Muscle of arm (tissue), 1 donor: ENCODE measurements at regions not wholly inside any gene's neighbourhood (a gene's known extent, or its start where the extent isn't known, plus 50 kb on each side); places are given as distances from the start of the nearest gene placed in this dataset.
"Not testable (repeated sequence)": the region's sequence is repeated elsewhere in the genome, so short reads cannot be mapped to it uniquely, and the experiment has no call there.

Experiments used
- DNase-seq: peaks from one replicate; pipeline ENCODE4 v3.0.0-alpha.2; 2013

DNA sequence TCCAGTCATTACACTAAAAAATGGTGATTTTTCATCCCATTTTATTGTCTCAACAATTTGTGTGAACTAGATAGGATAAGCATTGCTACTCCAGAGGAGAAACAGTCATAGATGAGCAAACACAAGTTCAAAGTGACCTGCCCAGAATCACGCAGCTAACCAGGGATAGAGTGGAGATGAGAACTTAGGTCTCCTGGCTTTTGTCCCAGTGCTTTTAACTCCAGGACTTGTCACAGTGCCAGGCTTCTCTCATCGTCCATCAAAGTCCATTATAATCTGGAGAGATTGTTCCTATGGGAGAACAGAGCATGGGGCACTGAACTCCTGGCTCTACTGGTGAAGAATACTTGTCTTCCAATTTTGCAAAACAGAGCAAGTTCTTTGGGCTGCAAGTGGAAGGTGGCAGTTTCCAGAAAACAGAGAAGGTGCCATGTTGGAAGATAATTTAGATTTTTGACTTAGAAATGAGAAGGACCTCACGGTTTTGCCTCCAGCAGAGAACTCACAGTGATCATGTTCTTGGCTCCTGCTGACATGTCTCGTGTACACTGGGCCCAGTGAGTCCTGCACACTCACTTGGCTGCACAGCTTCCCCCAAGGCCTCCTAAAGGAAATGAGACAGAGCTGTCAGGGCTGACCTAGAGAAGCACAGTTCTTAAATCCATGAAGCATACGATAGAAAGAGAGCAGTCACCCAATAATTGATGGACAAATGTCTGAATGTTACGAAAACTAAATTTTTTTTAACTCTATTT lies 322.9 kb upstream of the NRP1 start:
- no peak for DNase-seq

DNA sequence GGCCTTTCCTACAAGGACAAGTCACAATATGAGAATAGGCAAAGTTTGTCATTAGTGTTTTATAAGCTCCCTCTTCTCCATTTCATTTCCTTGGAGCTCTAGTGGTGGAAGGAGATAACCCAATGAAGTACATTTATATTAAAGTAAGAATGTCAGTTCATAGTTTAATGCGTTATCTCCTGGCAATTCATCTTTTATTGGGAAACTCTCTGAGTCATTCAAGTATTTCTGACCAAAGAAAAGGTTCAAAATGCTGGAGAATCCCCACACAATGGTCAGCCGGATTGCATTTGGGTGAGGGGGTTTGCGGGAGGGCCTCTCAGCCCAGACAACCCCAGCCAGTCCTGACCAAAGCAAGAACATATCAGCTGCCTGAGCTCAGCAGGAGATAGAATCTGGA lies 321.5 kb upstream of the NRP1 start:
- DNase-seq = no peak

DNA sequence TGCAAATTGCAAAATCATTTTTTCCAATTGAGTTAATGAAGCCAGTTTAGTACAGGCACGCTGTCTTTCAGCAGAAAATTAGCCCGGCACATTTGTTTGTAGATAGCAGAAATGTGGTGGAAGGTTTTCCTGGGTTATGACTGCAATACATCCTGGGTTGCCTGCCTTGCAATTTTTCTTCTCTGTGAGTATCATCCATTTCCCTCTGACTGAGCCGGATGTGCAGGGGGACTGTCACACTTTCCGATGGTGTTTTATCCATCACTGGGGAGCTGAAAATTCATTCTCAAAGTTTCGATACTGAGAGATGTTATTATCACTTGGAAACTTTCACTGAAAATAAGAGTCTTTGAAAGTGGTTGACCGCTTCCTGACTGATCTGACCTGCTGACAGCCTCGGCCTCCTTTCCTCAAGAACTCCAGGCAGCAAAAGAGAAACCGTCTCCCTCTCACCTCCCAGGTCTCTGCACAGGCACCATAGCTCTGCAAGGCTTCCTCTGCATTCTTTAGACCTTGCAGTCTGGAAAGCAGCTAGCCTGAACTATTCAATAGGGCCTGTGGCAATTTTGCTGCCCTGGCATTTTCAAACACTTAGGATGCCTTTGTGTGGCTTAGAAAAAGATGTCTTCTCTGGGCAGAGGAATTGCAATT lies 320.8 kb upstream of the NRP1 start:
- no peak for DNase-seq

DNA sequence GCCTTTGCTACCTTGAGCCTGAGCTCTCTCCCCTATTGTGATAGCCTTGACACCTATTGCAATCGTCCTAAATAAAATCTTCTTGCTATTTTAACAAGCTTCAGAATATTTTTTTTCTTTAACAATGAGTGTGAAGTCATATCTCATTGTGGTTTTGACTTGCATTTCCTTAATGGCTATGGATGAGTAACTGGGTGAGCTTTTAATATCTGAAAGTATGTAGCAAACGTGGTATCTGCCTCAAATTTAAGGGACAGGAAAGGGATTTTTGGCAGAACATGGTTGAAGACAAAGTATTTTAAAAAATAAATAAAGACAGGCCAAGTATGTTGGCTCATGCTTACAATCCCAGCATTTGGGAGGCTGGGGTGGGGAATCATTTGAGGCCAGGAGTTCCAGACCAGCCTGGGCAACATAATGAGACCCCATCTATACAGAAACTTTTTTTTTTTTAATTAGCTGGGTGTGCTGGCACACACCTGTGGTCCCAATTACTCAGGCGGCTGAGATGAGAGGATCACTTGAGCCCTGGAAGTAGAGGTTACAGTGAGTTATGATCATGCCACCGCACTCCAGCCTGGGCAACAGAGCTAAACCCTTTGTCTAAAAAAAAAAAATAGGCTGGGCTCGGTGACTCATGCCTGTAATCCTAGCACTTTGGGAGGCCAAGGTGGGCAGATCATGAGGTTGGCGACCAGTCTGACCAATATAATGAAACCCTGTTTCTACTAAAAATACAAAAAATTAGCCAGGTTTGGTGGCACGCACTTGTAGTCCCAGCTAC lies 319.3 kb upstream of the NRP1 start:
- DNase-seq = no peak

DNA sequence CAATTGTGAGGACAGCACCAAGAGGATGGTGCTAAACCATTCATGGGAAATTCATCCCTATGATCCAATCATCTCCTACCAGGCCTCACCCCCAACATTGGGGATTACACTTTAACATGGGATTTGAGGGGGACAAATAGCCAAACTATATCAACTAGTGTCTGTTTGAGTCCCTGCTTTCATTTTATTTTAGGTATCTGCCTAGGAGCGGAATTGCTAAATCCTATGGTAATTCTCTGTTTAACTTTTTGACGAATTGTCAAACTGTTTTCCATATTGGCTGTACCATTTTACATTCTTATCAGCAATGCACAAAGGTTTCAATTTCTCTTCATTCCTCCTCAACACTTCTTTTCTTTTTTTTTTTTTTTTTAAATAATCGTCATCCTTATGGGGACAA lies 318.4 kb upstream of the NRP1 start:
- no peak for DNase-seq

DNA sequence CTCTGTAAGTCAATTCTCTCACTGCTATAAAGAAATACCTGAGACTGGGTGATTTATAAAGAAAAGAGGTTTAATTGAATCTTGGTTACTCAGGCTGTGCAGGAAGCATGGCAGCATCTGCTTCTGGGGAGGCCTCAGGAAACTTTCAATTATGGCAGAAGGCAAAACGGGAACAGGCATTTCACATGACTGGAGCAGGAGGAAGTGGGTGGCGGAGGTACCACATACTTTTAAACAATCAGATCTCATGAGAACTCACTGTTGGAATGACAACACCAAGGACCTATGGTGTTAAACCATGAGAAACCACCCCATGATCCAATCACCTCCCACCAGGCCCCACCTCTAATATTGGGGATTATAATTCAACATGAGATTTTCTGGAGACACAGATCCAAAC lies 315.7 kb upstream of the NRP1 start:
- not testable (repeated sequence) for DNase-seq

DNA sequence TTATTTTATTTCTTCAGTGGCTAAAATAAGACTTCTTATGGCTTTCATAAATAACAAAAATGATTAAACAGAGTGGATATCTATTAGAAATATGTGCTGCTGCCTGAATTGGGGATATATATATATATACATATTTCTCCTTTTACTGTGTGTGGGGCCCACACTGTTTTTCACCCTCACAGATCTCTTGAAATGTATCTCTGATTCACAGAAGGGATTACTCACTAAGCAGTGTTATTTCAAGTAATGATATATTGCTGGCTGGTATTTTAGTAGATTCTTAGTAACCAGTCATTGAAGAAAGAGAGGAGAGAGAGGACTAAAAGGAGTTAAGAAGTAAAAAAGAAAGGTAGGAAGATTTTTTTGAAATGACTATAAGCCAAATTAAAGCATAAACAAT lies 308.6 kb upstream of the NRP1 start:
- DNase-seq = no peak

DNA sequence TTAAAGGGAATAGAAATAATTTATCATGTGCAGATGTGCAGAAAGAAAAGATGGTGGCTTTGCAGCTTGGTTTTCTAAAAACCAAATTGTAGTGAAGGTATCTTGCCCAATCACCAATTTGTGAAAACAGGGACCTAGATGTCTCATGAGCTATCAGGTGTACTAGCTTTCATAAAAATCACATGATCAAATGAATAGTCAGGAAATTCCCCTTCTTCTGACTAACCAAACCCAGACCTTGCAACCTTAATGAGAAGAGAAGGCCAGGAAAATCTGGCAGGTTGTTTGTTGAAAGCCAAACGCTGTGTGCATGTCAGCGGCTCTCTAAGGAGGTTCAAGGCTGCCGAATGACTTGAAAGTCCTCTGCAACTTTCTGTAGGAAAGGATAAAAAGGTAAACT lies 304.4 kb upstream of the NRP1 start:
- no peak for DNase-seq

DNA sequence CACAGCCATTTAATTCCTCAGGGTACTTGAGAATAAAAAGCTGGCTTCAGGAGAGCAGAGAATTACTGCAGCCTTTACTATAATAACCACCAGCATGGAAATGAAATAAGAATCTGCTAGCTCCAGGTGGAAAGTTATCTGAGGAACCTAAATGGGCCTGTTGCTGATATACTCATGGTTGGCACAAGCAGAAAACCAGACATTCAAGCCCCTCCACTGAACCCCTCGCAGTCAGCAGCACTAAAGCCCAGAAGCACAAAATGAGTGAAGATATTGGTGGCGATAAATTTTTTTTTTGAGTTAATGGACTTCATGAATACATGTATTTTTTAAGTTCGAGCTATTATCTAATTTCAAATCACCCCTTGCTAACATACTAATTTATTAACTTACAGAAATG lies 303.9 kb upstream of the NRP1 start:
- no peak for DNase-seq

DNA sequence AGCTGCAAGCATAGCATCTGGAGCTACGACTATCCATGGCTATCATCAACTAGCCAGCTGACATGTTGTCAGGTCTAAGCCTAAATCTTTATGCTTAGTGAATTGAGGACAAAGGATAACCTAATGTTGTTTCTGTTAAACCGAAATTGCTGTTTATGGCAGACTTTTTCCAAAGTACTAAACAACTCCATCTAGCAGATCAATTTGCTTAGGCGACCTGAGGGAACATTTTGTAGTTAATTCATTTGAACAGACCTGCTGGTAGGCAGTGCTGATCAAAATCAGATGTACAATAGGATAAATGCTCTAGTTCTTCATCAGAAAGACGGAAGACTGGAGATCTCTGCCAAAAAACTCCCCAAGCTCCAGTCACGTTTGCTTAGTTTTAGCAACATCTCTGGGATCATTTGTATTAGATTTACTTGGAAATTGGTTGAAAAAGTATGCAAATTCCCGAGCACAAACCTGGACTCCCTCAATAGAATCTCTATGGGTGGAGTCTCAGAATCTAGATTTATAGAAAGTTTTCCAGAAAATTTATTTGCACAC lies 301.6 kb upstream of the NRP1 start:
- DNase-seq = no peak

DNA sequence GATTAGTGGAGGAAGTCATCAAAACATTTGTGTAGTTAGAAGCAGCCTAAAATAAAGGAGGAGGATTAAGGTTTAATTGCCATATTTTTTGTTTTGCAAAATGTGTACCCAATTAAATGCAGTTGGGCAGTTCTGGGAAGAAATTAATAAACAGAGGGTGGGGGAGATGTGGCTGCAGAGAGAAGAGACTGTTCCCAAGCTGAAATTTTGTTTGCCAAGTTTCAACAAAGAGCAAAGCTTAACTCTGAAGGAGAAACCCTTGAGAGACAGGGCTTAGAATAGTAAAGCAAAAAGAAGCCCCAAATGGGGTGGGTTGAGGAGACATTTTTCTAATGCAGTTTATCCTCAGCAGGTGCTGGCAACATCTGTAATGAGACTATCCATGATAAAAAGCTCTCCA lies 298.0 kb upstream of the NRP1 start:
- DNase-seq = no peak

DNA sequence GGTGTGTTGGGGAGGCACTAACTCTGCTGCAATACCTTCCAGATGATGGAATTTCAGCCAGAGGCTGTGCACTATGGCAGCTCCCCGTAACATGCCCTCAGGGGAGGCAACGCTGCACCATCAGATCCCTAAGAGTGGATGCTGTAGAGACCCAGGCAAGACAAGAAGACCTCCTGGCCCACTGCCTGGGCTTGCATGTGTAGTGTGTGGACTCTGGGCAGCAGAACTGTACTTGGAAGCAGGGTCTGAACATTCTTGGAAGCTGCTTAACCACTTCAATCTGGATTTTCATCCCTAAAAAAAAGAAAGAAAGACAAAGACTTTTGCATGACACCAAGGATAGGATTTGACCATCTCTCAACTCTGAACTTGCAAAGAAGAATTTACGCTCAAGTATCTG lies 297.5 kb upstream of the NRP1 start:
- peak; percentile 66 for DNase-seq

DNA sequence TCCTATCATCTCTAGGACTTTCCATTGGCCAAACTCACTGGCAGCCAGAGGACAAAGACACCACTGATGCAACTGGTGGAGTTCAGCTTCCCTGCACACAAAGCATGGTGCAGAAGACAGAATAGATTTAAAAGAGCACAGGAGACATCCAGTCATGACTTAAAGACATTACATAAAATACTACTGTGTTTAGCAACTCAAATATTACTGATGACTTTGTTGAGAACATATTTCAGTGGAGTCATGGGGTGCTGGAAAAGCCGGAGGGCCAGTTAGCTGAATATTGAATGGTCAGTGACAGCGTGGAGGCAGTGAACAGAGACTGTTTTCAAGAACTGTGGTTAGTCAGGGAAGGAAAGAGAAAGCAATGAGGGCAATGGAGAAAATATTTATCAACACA lies 296.3 kb upstream of the NRP1 start:
- no peak for DNase-seq

DNA sequence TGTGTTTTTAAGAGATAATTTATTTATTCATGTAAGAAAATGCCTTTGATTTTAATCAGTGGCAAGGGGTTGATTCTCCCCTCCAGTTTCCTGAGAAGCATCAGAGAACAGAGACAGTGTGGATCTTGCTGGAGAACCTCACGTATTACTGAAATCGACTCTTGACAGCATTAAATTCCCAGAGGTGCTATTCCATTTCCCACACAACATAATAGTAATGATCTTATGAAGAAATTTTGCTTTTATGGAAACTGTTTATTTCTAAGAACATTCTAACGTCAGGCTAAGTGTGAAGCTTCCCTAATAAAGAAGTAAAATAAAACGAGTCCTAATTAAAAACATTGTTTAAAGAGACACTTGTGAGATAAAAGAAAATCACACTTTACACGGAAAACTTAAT lies 293.1 kb upstream of the NRP1 start:
- no peak for DNase-seq

DNA sequence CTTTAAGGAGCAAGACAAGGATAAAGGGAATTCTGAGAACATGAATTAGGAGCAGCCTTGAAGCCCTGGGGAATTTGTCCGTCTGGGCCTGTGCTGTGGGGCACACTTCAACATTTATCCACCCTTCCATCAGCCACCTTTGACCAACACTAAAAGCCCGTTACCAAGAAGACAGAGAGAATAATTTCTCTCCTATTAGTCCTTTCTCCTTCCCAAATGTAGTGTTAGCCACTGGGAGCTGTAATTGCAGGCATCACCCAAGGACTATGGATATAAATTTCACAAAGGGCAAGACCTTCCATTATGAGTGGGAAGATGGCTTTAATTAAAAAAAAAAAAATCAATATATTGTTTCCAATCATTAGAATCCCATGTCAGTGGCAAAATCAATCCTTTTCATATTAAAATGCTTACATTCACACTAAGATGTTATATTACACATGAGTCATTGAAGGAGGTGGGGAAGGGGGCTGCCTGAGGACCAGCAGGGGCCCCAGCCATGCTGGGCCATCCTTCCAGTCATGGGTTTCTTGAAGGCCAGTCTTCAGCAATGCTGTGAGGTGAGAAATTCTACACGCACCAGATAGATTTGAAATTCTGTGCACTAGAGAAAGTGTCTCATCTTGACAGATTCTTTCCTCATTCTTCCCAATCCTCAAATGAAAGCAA lies 292.5 kb upstream of the NRP1 start:
- DNase-seq = no peak

DNA sequence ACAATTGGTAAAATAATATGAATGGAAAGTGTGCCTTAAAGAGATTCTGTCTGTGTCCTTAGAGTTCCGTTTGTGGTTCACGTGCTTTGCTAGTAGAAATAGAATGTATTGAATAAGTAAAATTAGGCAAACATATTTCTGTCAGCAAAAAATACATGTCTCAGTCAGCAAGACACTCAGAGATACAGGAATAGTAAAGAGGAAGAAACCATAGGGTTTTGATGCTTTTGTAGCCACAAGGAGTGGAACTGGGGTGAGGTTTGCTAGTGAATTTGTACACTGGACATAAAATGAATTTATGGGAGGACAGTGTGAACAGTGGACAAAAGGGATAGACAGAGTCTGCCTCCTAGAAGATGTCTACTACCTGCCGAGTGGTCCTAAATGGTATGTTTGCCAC lies 289.2 kb upstream of the NRP1 start:
- DNase-seq = no peak

DNA sequence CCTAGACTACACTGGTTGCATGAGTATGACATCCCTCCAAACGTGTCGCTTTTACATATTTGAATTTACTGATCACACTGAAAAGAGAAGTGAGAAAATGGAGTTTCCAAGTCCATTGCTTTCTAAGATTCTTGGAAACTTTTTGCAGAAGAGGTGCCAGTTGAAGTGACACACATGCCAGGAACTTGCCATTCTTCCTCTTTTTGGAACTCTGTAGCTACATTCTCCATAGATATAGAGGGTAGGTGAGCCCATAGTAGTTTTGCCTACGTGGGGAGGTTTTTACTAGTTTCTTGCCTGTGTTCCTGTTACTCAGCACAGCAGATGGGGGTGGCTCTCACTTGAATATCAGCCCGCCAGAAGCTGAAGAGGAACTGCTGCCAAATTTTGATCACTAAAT lies 286.6 kb upstream of the NRP1 start:
- no peak for DNase-seq

DNA sequence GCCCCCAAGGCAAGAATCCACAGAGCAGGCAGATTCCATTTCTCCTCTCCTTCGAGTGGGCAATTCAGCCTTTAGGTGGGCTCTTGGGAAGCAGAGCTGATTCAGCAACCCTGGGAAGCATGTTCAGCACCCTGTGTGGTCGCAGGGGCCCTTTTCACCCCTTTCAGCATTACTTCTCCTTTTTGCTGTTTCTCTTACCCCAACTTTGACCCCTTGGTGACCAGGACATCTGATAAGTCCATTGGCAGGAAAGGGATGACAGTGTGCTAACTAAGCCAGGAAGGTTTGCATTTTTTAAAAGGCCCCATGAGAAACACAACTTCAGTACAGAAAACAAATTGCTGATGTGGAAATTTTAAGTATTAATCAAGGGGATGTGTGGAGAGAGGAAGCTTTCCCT lies 283.7 kb upstream of the NRP1 start:
- DNase-seq = no peak

DNA sequence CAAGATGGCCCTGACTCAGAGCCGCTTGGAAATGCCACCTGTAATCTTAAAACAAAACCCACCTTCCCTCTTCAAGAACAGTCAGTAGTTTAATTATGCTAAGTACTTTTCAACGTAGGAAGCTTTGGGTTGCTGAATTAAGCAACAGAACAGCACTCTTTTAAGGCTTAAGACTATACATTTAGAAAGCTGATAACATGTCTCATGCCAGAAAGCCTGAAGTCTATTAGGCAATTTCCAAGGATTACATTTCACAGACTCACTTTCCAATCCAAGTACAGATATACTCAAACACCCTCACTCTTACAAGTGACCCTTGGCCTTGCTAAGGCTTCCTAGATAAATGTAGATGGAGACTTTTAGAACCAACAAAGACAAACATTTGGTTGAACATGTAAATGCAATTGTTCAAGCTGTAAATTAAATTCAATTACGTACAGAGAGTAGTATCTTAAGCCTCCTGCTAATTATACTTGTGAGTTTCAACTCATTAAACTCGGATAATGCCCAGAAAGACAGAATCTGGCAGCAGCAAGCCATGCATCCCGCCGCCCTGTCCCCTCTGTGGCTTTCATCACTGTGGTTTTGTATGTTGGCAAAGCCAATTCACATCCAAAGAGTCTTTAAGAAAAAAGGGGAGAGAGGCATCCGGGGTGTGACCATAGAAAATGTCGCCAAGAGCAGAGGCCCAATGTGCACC lies 283.1 kb upstream of the NRP1 start:
- DNase-seq = no peak

DNA sequence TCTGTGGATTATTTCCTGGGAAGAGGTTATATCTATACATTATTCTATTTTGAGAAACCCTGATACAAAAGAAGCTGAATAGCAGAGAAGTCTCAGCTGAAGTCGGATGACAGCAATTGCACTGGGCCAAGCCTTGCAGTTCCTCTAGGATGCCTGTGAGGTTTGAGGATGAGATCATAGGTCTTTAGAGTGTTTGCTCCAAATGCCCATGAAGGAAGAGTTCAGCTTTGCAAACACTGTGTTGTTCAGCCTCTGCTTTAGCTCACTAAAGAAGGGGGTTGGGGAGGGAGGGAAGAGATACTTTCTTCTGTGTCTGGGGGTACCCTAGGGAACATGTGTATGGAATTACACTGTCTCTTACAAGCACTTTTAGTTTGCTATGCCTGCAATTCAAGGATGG lies 282.5 kb upstream of the NRP1 start:
- DNase-seq = no peak

DNA sequence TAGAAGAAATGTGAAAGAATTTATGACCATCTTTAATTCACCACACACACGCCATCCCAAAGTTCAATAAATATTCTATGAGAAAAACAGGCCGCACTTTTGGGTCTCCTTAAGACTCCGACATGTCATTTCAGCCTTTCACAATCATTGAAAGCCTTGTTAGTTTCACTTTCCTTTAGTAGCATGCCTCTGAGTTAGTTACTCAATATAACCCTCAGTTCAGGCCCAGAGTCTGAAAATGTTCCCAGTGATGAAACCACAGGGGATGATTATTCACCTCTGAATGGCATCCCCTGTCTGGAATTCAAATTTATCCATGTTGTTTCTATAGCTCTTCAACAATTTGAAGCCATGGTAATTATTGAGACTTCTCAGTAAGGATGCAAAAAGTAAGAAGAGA lies 278.1 kb upstream of the NRP1 start:
- no peak for DNase-seq

DNA sequence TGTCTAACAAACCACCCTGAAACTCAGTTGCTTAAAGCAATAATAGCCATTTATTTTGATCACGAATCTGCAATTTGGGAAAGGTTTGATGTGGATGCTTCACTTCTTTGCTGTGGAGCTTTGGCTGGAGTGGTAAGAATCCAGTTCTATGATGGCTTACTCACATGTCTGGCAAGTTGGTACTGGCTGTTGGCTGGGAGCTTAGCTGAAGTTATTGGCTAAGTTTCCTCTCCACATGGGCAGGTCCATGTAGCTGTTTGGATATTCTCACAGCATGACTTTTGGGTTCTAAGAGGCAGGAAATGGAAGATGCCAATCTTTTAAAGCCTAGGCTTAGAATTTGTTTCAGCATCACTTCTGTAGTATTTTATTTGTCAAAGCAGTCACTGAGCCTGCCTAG lies 277.6 kb upstream of the NRP1 start:
- no peak for DNase-seq
